ENCODE measurements at regions not wholly inside any gene's neighbourhood (a gene's known extent, or its start where the extent isn't known, plus 50 kb on each side); places are given as distances from the start of the nearest gene placed in this dataset.
A peak's percentile ranks its signal among the peaks of the same experiment; 100 is the strongest.

GRCh38 chr6:6723361-6723760, 134.8 kb downstream of the LY86 start:
- Histone ChIP-seq H3K4me1 (peaks cover 0 to 32% of the 10 kb centered on the region in 2 donors), H3K27me3 (no peaks in the 10 kb centered on the region), H3K9me3 (no peaks in the 10 kb centered on the region), H3K27ac (peak overlapping the region; percentile 81), H3K4me3 (no peak overlapping the region), H3K36me3 (no peaks in the 10 kb centered on the region)
- no peak for DNase-seq (ENCODE audit: low spot score)
- TF ChIP-seq, protein P1, sequence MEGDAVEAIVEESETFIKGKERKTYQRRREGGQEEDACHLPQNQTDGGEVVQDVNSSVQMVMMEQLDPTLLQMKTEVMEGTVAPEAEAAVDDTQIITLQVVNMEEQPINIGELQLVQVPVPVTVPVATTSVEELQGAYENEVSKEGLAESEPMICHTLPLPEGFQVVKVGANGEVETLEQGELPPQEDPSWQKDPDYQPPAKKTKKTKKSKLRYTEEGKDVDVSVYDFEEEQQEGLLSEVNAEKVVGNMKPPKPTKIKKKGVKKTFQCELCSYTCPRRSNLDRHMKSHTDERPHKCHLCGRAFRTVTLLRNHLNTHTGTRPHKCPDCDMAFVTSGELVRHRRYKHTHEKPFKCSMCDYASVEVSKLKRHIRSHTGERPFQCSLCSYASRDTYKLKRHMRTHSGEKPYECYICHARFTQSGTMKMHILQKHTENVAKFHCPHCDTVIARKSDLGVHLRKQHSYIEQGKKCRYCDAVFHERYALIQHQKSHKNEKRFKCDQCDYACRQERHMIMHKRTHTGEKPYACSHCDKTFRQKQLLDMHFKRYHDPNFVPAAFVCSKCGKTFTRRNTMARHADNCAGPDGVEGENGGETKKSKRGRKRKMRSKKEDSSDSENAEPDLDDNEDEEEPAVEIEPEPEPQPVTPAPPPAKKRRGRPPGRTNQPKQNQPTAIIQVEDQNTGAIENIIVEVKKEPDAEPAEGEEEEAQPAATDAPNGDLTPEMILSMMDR (IDR thresholded peaks at IDR 0.05) = no peak

DNA sequence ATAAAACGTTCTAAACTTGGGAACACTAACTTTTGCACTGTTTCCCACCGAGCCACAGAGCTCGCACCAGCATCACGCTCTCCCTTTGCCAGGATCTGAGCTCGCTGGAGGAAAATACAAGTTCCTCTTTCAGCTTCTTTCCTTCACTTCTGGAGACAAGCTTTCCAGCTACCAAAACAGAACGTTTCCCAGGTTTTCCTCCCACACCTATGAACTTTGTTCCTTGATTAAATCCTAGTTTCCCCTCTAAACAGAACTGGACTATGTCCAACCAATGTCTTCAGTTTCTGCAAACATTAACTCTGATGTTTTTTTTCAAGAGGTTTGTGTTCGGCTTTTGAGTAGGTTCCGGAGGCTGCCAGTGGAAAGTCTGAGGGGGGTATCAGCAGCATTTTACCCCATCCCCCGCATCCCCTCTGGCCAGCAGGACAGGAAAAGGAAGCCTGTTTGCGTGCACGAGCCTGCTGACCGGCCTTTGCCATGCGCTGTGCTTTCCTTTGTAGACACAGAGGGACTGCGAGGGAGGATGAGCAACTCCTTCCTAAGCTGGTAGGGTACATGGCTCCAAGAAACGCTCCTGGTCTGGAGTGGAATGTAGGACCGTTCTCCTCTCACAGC, 135.5 kb downstream of the LY86 start:
- DNase-seq (ENCODE audit: low spot score) = peak; percentile 73
- Histone ChIP-seq H3K27me3 (no peaks in the 10 kb centered on the region), H3K36me3 (no peaks in the 10 kb centered on the region), H3K4me3 (peak overlapping the region; percentile 13 to 45), H3K9me3 (no peaks in the 10 kb centered on the region), H3K27ac (peak overlapping the region; percentile 81), H3K4me1 (peaks cover 0 to 31% of the 10 kb centered on the region in 2 donors)
- TF ChIP-seq, protein P1 (IDR thresholded peaks at IDR 0.05) = no peak

- Histone ChIP-seq H3K4me3 (peak overlapping the region; percentile 13 to 45), H3K36me3 (no peaks in the 10 kb centered on the region), H3K27ac (peak overlapping the region; percentile 81)
These were observed 136.3 kb downstream of the LY86 start for GRCh38 chr6:6724539-6725467.

DNA sequence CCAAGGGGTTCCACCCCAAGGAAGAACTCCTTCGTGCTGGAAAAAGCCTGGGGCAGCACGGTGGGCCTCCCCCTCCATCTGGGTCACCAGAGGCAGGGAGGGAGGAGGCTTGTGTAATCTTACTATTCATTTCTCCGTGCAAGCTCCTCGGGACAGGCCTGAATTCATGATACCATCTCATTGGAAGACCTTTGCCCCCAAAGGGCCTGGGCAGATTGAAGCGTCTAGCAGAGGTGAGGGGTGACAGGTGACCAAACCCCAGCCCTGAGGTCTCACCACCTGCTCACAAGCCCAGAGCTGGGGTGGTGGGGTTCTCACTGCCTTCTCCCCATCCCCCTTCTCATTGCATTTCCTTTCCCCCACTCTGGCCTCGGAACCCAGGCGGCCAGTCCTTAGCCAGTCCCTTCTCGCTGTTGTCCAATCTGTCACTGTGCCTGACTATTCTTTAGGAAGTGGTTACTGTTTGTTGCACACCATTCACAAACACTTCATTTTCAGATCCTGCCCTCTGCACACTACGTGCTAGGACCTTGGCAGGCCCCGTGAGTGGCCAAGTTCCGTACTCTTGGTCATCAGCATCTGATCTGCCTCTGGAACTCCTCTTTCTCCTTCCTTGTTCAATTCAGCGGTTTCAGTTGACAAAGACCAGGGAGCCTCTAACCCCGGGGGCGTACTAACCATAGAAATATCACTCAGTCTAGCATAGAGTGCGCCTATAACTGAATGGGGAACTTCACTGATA, 137.1 kb downstream of the LY86 start:
- TF ChIP-seq, protein P1 (IDR thresholded peaks at IDR 0.05) = no peak
- peaks cover 0 to 31% of the 10 kb centered on the region in 2 donors for H3K4me1 ChIP-seq
- DNase-seq (ENCODE audit: low spot score) = no peak
- no peaks in the 10 kb centered on the region for H3K36me3 ChIP-seq
- H3K27ac ChIP-seq = peak overlapping the region; percentile 81
- H3K4me3 ChIP-seq = peak overlapping the region in 1 of 2 donors; percentile 45
- H3K27me3 ChIP-seq = no peaks in the 10 kb centered on the region
- H3K9me3 ChIP-seq = no peaks in the 10 kb centered on the region

More at GRCh38 chr6:6724539-6725467, 136.3 kb downstream of the LY86 start:
- Histone ChIP-seq H3K9me3 (no peaks in the 10 kb centered on the region), H3K27me3 (no peaks in the 10 kb centered on the region), H3K4me1 (peaks cover 0 to 31% of the 10 kb centered on the region in 2 donors)
- TF ChIP-seq, protein P1 (IDR thresholded peaks at IDR 0.05) = peak; percentile 45 to 86
- peak; percentile 82 for DNase-seq (ENCODE audit: low spot score)

DNA sequence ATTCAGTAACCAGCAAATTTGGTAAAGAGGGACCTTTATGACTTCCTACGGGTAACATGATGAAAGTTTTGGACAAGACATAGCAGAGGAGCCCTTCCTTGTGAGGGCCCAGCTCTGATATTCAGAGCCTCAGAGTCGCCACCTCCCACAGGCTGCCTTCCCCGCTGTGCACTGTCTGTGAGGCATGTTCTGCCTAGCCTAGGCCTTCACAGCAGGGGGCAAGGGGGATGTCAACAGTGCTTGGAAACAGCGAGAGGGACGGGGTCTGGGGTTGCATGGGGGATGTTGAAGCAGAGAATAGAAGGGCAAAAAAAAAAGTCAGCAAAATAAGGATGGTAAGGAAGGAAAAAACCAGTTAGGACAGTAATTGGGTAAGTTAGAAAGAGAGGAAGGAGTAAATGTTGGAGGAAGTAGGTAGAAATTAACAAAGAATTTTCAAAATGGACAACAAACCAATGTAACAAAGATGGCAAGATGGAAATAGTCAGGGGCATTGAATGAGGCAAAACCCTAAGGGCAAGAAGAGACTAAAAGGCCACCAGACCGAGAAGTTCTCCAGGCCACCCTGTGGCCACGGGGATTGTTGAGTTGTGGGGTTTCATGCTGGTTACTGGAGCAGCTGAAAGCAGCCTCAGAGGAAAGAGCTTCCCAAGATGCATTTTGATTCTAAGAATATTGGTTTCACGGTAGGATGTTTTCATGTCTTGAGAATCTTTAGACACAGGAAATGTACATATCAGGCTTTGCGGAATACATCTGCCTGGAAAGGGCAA, 139.8 kb downstream of the LY86 start:
- Histone ChIP-seq H3K9me3 (no peaks in the 10 kb centered on the region), H3K27ac (no peak overlapping the region), H3K36me3 (no peaks in the 10 kb centered on the region), H3K4me1 (peaks cover 0 to 26% of the 10 kb centered on the region in 2 donors), H3K4me3 (no peak overlapping the region), H3K27me3 (no peaks in the 10 kb centered on the region)
- no peak for DNase-seq (ENCODE audit: low spot score)
- TF ChIP-seq, protein P1 (IDR thresholded peaks at IDR 0.05) = no peak

Data from right atrium auricular region (tissue), 2 donors.